Left ventricle myocardium inferior (tissue), 1 donor: ENCODE measurements at regions not wholly inside any gene's neighbourhood (a gene's known extent, or its start where the extent isn't known, plus 50 kb on each side); places are given as distances from the start of the nearest gene placed in this dataset.

Experiments
- DNase-seq: peaks from one replicate; pipeline ENCODE4 v3.0.0-alpha.2; 2020
- H3K27ac ChIP-seq: fragments of 200-600 bp; replicated peaks from 2 replicates; pipeline ENCODE4 v1.8.0; 2021
- H3K27me3 ChIP-seq: fragments of 200-600 bp; 2 replicates; pipeline ENCODE4 v1.8.0; 2021; ENCODE audit warnings: low read depth
- H3K36me3 ChIP-seq: fragments of 200-600 bp; 2 replicates; pipeline ENCODE4 v1.8.0; 2021
- H3K4me1 ChIP-seq: fragments of 200-600 bp; 2 replicates; pipeline ENCODE4 v1.8.0; 2021
- H3K4me3 ChIP-seq: fragments of 200-600 bp; 2 replicates; pipeline ENCODE4 v1.8.0; 2021; ENCODE audit warnings: mild to moderate bottlenecking, moderate library complexity
- H3K9me3 ChIP-seq: fragments of 200-600 bp; replicated peaks from 2 replicates; pipeline ENCODE4 v1.8.0; 2021
- CTCF ChIP-seq: fragments of 200-600 bp; IDR thresholded peaks from 2 replicates; pipeline ENCODE4 v1.8.0; 2021; ENCODE audit warnings: antibody characterized with exemption, mild to moderate bottlenecking, borderline replicate concordance
- intact Hi-C: fragments of 100-400 bp; cut with micrococcal nuclease; formaldehyde crosslinking; loops from one replicate; pipeline ENCODE4 v1.11.0; 2022
- donor health status: DM: no; HTN: yes; CAD: no; lungs with severe emphysema.

- intact Hi-C loops: no loop called here
Observed at GRCh38 chr6:21869085-21869771, 275.7 kb downstream of the SOX4 start.

GRCh38 chr6:21870076-21870730, 276.7 kb downstream of the SOX4 start:
- DNase-seq: no peak

More at GRCh38 chr6:21869085-21869771, 275.7 kb downstream of the SOX4 start:
- Histone ChIP-seq H3K36me3 (no peaks in the 10 kb centered on the region), H3K4me3 (no peak overlapping the region), H3K9me3 (no peaks in the 10 kb centered on the region), H3K27ac (no peak overlapping the region), H3K27me3 (no peaks in the 10 kb centered on the region), H3K4me1 (peaks cover 6% of the 10 kb centered on the region)
- DNase-seq: no peak
- no peak for TF ChIP-seq CTCF

GRCh38 chr6:21871831-21872230, 278.3 kb downstream of the SOX4 start:
- TF ChIP-seq CTCF: no peak
- no peaks in the 10 kb centered on the region for H3K27me3 ChIP-seq
- H3K27ac ChIP-seq: no peak overlapping the region
- DNase-seq: no peak
- intact Hi-C loops: no loop called here
- no peaks in the 10 kb centered on the region for H3K9me3 ChIP-seq
- H3K4me3 ChIP-seq: no peak overlapping the region
- H3K36me3 ChIP-seq: no peaks in the 10 kb centered on the region
- H3K4me1 ChIP-seq: peaks cover 6% of the 10 kb centered on the region

More at GRCh38 chr6:21870076-21870730, 276.7 kb downstream of the SOX4 start:
- no peaks in the 10 kb centered on the region for H3K36me3 ChIP-seq
- H3K27me3 ChIP-seq: no peaks in the 10 kb centered on the region
- intact Hi-C loops: no loop called here
- peaks cover 6% of the 10 kb centered on the region for H3K4me1 ChIP-seq
- H3K4me3 ChIP-seq: no peak overlapping the region
- no peaks in the 10 kb centered on the region for H3K9me3 ChIP-seq
- H3K27ac ChIP-seq: no peak overlapping the region
- TF ChIP-seq CTCF: no peak

- no peak overlapping the region for H3K4me3 ChIP-seq
- no peaks in the 10 kb centered on the region for H3K36me3 ChIP-seq
- intact Hi-C loops: no loop called here
- peaks cover 6% of the 10 kb centered on the region for H3K4me1 ChIP-seq
- DNase-seq: no peak
- H3K27me3 ChIP-seq: no peaks in the 10 kb centered on the region
- no peak for TF ChIP-seq CTCF
- H3K9me3 ChIP-seq: no peaks in the 10 kb centered on the region
- no peak overlapping the region for H3K27ac ChIP-seq
Observed at GRCh38 chr6:21872749-21873148, 279.2 kb downstream of the SOX4 start.

- intact Hi-C loops: no loop called here
Observed at GRCh38 chr6:21873562-21873961, 280.0 kb downstream of the SOX4 start.

More at GRCh38 chr6:21873562-21873961, 280.0 kb downstream of the SOX4 start:
- Histone ChIP-seq H3K4me1 (peaks cover 6% of the 10 kb centered on the region), H3K4me3 (peak overlapping the region; percentile 17), H3K27ac (no peak overlapping the region), H3K36me3 (no peaks in the 10 kb centered on the region), H3K27me3 (no peaks in the 10 kb centered on the region), H3K9me3 (peaks cover 5% of the 10 kb centered on the region)
- DNase-seq: no peak
- TF ChIP-seq CTCF: no peak
